ENCODE measurements at regions not wholly inside any gene's neighbourhood (a gene's known extent, or its start where the extent isn't known, plus 50 kb on each side); places are given as distances from the start of the nearest gene placed in this dataset.

- H4K20me1 ChIP-seq (ENCODE audit: control insufficient read depth, insufficient read depth, insufficient read length): no peaks in the 10 kb centered on the region
- TF ChIP-seq, protein P1, sequence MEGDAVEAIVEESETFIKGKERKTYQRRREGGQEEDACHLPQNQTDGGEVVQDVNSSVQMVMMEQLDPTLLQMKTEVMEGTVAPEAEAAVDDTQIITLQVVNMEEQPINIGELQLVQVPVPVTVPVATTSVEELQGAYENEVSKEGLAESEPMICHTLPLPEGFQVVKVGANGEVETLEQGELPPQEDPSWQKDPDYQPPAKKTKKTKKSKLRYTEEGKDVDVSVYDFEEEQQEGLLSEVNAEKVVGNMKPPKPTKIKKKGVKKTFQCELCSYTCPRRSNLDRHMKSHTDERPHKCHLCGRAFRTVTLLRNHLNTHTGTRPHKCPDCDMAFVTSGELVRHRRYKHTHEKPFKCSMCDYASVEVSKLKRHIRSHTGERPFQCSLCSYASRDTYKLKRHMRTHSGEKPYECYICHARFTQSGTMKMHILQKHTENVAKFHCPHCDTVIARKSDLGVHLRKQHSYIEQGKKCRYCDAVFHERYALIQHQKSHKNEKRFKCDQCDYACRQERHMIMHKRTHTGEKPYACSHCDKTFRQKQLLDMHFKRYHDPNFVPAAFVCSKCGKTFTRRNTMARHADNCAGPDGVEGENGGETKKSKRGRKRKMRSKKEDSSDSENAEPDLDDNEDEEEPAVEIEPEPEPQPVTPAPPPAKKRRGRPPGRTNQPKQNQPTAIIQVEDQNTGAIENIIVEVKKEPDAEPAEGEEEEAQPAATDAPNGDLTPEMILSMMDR (conservative IDR thresholded peaks at IDR 0.05): no peak
- H4K91ac ChIP-seq (ENCODE audit: insufficient read length, low read depth, low read length): no peak overlapping the region
- no peaks in the 10 kb centered on the region for H3K23me2 ChIP-seq (ENCODE audit: insufficient read length, low read depth, low read length, poor library complexity, severe bottlenecking)
- no peak overlapping the region for H3K18ac ChIP-seq (ENCODE audit: insufficient read length, low read depth, low read length)
- no peak overlapping the region for H4K5ac ChIP-seq (ENCODE audit: insufficient read length, low read depth, low read length)
- H3K56ac ChIP-seq (ENCODE audit: insufficient read length, low read depth, low read length): no peak overlapping the region
- no peak overlapping the region for H2BK12ac ChIP-seq (ENCODE audit: insufficient read length, low read depth, low read length)
- H3K27ac ChIP-seq (ENCODE audit: insufficient read length, low read depth, low read length): no peak overlapping the region
- H3K14ac ChIP-seq (ENCODE audit: insufficient read depth, low read length): no peak overlapping the region
- H2BK15ac ChIP-seq (ENCODE audit: low read depth, low read length): no peak overlapping the region
- no peak overlapping the region for H2AK5ac ChIP-seq (ENCODE audit: insufficient read length, low read length)
- WGBS (ENCODE audit: extremely low coverage, insufficient read length, low lambda C conversion rate): no CpG with 5 or more reads among the region's 6 CpGs
- no peak overlapping the region for H4K8ac ChIP-seq (replicated peaks; ENCODE audit: insufficient read length, low read depth, low read length)
- no peak overlapping the region for H3K9ac ChIP-seq (ENCODE audit: extremely low read depth, insufficient read length, low read length)
- no peak for DNase-seq
- Mint-ChIP-seq H3K4me3 (no peak overlapping the region), H3K9me3 (peaks cover 17 to 18% of the 10 kb centered on the region in 2 experiments; a peak in 4 of 5 replicates), H3K27ac (no peak overlapping the region), H3K27me3 (ENCODE audit: low read depth) (peaks cover 14% of the 10 kb centered on the region), H3K4me1 (peaks cover 15 to 24% of the 10 kb centered on the region in 2 experiments), H3K36me3 (ENCODE audit: insufficient read depth in 1 of 3, low read depth in 3 of 3) (peaks cover 0 to 19% (median 4%) of the 10 kb centered on the region in 3 experiments; a peak in 5 of 7 replicates)
- no peaks in the 10 kb centered on the region for H3K27me3 ChIP-seq (ENCODE audit: insufficient read depth, low read length)
- no peak overlapping the region for H3K4me2 ChIP-seq (ENCODE audit: insufficient read depth, insufficient read length, low read length)
- no peak overlapping the region for H2BK120ac ChIP-seq (ENCODE audit: low read depth, low read length, poor library complexity, severe bottlenecking)
- no peaks in the 10 kb centered on the region for H3K9me3 ChIP-seq (ENCODE audit: control insufficient read depth, low read depth, low read length)
- no peaks in the 10 kb centered on the region for H3K79me1 ChIP-seq (ENCODE audit: insufficient read depth, low read depth, low read length, poor library complexity, severe bottlenecking)
- no peak overlapping the region for H3K23ac ChIP-seq (ENCODE audit: insufficient read length, low read depth, low read length)
- no peaks in the 10 kb centered on the region for H3K4me1 ChIP-seq (ENCODE audit: insufficient read depth, low read length)
- no peak overlapping the region for H3T11ph ChIP-seq (ENCODE audit: low read length)
- no peak overlapping the region for H2BK20ac ChIP-seq (ENCODE audit: low read depth, low read length, poor library complexity, severe bottlenecking)
- H2AFZ ChIP-seq (ENCODE audit: low read length): no peak overlapping the region
- no peak overlapping the region for H2BK5ac ChIP-seq (ENCODE audit: insufficient read length, low read length)
- H3K79me2 ChIP-seq (ENCODE audit: insufficient read depth, low read length): no peaks in the 10 kb centered on the region
- no peak overlapping the region for H3K4ac ChIP-seq (ENCODE audit: low read depth, low read length)
These were observed 141.0 kb downstream of the ARL4C start for GRCh38 chr2:234355808-234356365.

Data from H9 (cell line).